GM04504 (cell line): ENCODE measurements at regions not wholly inside any gene's neighbourhood (a gene's known extent, or its start where the extent isn't known, plus 50 kb on each side); places are given as distances from the start of the nearest gene placed in this dataset.
"Not testable (repeated sequence)": the region's sequence is repeated elsewhere in the genome, so short reads cannot be mapped to it uniquely, and the experiment has no call there.

Source experiments
- DNase-seq: peaks from one replicate; pipeline ENCODE4 v3.0.0-alpha.2; 2012; ENCODE audit warnings: low read depth

DNA sequence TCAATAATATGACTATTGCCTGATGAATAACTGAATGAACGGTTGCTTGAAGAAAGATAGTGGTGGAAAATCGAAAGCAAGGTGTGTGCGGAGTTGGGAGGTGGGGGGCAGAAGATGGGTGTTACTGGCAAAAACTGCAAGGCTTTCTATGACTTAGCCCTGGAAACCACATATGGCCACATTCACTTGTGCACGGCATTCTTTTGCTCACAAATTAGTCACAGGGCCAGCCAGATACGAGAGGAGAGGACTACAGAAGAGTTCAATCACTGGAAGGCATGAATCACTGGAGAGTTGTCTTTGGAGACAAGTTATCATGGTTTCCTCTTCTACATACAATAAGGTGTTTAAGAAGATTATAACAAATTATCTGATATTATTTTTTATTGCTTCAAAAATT, 626.5 kb upstream of the CPEB2 start:
- DNase-seq, result no peak

DNA sequence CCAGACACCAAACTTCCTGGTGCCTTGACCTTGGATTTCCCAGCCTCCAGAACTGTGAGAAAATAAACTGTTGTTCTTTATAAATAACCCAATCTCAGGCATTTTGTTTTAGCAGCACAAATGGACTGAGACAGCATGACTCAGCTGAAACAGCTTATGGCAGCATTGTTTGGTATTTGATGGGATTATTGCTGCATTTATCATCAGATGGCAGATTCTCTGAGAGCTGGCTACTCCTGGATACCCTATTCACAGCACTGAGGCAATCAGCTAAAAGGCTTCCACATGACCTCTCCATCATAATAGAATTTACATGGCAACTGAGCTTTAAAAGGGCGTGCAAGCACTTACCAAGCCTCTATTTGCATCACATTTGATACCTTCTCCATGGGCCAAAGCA, 623.1 kb upstream of the CPEB2 start:
- no peak for DNase-seq

DNA sequence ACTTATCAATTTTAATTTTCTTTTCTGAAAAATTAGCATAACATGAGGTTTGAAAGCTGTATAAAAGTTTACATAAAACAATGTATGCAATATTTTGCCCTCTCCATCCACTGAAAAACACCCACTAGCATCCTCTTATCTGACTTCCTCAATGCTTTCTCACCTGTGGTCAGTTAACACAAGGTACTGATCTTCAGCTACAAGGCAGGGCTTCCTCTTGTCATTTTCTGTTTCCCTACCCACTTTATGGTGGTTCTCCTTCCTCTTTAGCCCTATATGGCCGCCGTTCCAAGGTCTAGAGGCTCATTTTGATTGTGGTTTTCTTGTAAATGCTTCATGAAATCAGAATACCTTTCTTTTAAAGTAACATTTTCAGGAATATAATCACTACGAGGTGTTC, 618.6 kb upstream of the CPEB2 start:
- no peak for DNase-seq

DNA sequence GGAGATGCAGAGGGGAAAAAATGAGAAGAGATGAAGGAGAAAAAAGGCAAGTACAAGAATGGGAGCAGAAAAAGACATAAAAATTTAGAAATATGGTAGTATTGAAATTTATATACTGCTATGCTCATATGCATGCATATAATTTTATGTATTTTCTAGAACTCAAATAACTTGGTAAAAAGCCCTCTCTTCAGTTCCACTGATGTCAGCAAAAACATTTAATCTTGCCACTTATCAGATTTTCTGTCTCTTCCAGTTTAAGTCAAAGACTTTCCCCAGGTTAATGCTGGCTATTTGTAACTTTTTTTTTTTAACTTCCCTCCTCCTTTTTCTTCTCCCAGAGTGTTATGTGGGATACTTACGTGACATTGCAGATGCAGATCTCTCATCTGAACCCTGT, 617.5 kb upstream of the CPEB2 start:
- DNase-seq, result no peak

DNA sequence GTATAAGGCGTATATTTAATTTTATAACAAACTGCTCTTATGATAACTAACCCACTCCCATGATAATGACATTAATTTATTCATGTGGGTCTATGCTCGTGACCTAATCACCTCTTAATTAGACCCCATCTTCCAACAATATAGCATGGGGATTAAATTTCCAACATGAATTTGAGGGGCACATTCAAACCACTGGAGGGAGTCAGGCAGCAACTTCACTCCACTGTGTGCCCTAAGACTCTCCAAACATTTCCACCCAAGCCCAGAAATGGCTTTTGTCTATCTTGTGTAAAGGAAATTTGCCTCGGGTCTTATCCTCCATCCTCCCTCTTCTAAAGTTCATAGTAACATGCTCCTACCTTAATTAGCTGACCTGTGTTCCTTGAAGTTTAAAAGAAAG, 616.1 kb upstream of the CPEB2 start:
- DNase-seq, result no peak

DNA sequence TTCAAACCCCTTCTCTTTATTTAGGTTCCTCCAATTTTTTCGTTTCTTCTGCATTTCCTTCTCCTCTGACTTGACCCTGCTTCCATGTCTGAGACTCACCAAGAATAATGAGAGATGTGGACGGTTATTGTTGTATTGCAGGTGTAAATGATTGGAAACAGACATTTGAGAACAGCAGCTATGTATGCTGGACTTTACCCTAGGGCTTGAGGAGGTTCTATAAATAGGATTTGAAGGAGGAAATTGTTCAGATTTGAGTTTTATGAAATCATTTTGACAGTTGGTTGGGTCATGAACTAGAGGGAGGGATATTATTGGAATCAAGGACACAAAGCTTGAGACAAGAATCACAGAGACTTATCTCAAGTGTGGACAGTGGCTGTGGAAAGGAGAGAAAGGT, 614.6 kb upstream of the CPEB2 start:
- DNase-seq, result no peak

DNA sequence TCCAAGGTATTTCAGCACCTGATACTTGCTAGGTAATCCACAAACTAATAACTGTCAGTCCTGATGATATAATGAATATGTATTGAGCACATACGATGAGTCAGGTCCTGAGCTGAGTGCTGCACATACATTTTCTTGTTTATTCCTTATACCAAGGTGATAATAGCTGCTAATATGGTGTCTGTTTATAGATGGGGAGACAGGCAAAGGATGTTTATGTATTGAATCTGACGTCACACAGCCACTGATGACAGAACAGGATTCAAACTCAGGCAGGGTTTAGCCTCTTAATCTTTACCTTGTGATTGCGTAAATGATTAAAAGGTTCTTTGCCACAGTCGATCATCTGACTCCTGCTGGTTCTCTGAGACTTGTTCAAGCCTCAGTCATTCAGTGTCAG, 609.9 kb upstream of the CPEB2 start:
- DNase-seq, result no peak

DNA sequence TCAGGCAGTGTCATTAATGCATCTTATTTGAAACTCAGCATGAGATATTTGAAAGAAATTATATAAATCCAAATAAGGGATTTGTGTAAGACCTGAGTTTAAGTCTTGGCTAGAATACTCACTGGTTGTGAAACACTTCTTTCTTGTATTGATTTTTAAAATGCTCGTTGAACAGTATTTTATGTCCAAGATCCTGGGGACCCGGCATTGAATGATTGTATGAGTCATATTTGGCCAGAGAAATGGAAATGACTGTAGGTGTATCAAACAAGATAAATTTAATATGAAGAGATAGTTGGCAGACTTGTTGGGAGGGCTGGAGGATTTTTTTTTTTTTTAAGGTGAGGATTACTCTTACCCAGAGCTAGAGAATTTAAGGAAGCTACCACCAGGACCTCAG, 606.1 kb upstream of the CPEB2 start:
- DNase-seq, result no peak

DNA sequence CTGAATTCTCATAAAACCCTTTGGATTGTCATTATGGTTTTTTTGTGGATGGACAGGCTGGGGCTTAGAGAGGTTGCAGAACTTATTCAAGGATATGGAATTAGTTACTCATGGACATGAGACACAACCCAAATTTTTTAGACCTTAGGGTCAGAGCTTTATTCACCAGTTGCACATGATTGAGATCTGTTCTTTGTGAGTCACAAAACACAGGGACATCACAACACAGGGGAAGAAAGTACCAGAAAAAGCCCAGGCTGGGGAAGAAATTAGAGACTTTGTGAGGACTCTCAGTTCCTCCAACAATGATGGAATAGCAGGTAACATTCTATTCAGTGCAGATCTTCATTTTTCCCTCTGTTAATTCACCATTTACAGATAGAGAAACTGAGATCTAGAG, 602.4 kb upstream of the CPEB2 start:
- no peak for DNase-seq

DNA sequence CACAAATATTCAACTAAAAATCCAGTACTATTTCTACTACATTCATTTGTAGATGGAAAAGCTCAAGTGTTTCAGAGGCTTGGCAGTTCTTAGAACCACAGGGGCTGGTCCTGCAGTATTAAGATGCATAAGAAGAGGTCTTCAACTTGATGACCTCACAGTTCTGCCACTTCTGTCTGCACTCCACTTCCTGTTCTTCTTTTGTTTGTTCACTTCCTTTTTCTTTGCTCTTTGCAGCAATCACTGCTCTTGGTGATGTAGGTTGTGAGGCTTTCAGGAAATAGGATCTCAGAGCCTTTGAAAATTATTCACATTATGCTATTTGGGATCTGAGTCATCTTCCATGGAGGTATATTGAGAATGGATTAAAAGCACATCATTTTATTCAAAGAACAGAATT, 602.0 kb upstream of the CPEB2 start:
- DNase-seq, result no peak

DNA sequence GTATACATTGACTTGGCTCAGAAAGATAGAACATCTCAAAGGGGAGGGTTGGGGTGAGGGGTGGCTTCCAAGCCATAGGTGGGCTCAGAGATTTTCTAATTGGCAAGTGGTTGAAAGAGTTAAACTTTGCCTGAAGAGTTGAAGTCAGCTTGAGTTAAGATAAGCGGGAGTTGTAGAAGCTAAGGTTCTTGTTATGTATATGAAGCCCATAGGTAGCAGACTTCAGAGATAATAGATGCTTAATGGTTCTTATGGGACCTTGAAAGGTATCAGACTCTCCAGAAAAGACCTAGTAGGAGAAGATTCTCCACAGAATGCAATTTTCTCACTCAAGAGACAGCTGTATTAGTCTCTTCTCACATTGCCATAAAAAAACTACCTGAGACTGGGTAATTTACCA, 599.1 kb upstream of the CPEB2 start:
- DNase-seq, result no peak

DNA sequence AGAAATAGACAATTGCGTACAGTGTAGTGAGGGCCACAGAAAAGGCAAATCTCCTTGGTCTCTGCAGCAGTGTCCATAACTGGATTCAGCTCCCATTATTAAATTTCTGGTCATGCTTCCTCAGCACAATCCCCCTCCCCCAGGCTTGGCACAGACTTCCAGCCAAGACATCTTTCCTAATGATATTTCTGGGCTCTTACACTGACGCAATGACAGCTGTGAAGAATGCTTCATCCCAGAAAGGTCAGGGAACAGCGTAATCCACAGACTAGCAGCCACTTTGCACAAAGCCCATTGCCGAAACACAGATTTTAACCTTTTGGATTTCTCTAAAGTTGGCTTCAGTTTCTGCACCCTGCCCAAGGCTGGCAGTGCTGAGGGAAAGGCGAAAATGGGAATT, 597.6 kb upstream of the CPEB2 start:
- no peak for DNase-seq

DNA sequence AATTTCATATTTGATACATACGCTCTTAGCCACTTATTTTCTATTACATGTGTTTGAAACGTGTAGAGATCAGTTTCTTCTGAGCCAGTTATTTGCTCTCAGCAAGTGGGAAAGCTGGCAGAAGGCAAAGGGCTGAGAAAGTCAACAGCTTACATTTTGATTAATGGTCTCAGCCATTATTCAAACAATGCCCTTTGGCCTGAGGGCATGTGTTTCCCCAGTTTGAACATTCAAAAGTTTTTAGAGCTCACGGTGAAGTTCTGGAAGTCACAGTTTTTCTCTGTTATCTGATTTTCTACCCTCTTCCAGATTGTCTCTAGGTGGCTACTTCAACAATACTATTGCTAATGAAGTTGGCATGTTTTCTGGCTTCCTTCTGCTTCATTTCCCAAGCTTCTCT, 591.8 kb upstream of the CPEB2 start:
- DNase-seq, result no peak

DNA sequence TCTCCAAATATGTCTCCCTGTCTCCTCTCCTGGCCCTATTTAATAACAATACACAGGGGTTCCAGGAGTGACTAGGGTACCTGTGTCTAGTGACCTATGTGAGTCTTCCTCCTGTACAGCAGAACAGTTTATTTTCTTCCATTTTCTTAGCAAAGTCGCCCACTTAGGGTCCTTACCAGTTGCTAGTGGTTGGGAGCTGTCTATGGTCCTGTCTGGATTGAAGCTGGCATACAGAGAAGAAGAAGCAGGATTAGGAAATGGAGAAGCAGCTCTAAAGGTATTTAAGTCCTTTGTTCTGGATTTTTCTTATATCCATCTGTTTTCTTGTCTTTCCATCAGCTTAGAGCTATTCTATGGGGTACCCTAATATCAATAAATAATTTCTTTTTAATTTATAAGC, 587.1 kb upstream of the CPEB2 start:
- DNase-seq, result no peak

DNA sequence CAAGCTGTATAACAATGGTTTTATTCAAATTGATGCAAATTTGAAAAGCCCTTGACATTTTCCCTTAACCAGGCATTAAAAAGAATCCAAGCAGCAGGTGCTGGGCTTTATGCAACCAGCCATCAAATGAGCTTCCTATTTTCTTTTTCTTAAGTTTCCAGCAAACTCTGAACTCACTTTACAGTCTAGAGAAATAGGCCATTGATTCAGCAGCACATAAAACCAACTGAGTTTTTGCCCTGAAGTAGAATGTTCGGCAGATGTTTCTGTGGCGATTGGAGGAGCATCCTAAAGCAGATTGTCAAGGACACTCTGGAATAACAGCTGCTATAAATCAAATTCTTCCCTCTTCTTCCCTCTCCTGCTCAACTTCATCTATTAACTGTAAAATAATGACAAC, 582.8 kb upstream of the CPEB2 start:
- DNase-seq, result no peak

DNA sequence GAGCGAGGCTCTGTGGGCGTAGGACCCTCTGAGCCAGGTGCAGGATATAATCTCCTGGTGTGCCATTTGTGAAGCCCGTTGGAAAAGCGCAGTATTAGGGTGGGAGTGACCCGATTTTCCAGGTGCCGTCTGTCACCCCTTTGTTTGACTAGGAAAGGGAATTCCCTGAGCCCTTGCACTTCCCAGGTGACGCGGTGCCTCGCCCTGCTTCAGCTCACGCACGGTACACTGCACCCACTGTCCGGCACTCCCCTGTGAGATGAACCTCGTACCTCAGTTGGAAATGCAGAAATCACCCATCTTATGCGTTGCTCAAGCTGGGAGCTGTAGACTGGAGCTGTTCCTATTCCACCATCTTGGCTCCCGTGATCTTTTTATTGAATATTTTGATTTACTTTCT, 576.0 kb upstream of the CPEB2 start:
- DNase-seq, result not testable (repeated sequence)

DNA sequence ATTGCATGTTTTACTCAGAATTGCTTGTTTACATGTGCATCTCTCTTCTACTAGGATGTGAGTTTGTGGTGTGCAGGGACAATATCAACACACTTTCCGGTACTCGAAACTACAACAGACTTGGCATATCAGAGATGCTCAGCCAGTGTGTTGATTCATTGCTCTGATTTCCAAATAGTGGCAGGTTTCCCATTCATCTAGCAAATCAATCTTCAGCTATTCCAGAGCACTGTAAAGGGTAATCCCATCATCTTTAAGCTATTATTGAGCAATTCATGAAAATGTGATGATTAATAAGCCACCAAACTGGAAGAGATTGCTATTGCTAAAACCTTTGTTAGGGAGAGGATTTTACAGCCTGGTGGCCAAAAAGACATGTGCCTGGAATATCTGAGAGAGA, 574.2 kb upstream of the CPEB2 start:
- DNase-seq, result no peak

DNA sequence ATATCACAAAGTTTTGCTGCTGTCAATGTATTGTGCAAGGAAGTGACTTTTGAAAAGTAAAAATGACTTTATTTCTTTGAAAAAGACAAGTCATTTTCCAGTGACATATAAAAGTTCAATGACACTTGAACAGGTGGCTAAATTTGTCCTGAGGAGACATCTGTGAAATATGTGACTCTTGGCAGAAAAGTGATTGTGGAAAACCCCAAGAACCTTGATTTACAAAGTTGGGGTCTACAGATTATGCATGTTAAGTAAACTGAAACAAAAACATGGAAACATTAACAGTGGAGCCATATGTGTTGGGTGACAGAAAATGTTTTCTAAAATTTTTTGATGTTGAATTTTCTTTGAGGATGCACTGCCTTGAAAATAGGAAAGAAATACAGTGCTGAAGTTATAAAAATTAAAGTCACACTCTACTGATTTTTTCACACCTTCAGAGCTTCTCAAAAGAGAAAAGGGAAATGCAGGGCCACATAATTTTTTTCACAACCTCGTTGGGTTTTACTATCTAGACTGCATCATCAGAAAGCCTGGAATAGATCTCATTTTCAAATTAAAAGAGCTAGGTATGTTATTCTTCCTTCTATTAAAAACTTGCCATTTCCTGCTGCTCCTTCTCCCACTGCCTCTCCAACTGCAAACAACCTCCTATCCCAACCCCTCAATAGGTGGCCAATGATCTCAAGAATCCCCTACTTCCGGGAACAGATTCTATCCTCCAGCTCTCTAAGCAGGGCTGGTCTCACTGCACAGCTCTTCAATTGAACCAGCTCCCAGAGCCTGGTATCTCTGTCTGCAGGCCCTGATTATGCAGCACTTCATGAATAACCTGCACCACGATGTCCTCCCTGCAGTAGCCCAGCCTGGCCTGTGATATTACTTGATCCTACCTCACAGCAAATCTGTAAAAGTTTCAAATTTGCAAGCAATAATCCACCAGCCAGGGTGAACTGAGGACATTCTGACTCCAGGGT, 570.8 kb upstream of the CPEB2 start:
- DNase-seq, result no peak

DNA sequence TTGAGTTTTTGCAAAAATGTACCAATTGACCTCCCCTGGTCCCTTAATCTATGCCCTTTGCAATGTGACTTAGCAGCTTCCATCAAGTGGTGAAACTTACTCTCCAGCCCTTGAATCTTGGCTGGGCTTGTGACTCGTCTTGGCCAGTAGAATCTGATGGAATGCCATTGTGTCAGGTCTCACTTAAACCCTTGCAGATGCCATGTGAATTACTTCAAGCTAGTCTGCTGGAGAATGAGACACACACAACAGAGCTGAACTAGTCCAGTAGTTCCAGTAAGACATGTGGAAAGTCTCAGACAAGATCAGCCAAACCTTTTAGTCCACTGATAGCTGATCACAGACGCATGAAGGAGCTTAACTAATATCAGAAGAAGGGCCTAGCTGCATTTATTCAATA, 567.8 kb upstream of the CPEB2 start:
- no peak for DNase-seq

DNA sequence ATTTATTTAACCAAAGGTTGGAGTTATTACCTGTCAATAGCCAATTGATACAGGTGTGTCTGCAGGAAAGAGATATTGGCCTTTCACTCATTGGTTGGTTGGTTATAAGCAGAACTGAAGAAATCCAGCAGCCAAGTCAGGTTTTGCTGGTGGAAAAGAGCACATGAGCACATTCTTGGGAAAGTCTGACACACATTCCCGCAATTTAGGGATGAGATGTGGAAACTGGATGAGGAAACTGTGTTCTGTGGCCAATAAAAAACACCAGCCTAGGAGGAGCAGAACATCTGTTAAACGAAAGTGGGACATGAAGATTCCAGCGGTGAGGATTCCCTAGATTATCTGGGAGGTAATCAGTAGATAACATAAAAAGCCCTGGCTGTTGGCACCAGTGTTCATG, 567.4 kb upstream of the CPEB2 start:
- no peak for DNase-seq

DNA sequence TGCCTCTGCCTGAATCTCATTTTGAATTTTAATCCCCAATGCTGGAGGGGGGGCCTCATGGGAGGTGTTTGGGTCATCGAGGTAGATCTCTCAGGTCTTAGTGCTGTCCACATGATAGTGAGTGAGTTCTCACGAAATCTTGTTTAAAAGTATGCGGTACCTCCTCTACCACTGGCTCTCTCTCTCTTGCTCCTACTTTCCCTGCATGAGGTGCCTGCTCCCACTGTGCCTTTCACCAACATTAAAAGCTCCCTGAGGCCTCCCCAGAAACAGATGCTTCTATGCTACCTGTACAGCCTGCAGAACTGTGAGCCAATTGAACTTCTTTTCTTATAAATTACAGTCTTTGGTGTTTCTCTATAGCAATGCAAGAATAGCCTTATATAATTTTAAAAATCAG, 560.7 kb upstream of the CPEB2 start:
- DNase-seq, result no peak

DNA sequence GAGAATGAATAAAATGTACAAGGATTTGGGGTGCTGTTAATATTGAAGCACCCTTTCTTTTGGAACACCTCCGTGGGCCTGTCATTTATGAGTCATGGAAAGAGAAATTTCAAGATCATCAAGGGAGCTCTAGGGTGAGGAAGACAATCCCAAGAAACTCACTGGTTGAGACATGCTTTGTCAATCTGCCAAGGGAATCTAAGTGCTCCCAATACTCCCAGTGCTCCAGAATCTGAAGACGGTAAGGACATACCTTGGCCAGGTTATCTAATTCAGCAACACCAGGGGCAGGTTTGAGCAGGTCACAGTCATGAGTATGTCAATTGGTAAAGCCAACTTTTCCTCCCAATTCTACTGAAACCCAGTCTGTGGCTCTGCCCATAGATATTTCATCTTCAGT, 556.4 kb upstream of the CPEB2 start:
- no peak for DNase-seq

DNA sequence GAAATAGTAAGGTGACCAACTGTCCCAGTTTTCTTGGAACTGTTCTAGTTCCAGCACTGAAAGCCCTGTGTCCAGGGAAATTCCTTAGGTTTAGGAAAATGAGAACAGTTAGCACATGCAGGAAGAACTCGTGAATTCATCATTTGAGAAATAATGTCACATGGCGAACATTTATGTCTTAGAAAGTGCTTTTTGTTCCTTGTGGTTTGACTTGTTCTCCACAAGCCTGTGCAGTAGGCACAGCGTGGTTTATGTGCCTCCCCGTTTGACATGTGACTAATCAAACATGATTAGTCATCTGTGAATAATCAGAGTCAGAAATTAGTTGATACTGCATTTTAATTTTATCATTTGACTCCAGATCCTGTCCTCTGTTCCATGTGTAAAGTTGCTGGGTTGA, 556.0 kb upstream of the CPEB2 start:
- no peak for DNase-seq

DNA sequence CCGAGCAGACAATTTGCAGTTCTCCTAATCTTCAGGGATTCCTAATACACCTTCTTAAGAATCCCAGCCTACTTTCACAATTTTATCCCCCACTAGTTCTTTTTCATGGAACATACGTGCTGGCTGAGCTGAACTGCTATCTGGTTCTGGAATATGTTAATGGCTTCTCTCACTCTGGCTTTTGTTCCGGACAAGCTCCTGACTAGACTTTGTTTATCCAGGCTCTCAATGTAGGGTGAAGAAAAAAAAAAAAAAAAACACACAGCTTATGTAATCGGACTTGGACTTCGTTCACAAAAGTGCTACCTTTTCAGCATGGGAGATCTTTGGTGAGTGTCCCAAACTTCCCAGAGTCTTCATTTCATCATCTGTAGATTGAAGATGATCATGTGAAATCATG, 555.4 kb upstream of the CPEB2 start:
- DNase-seq, result no peak
